ENCODE measurements at regions not wholly inside any gene's neighbourhood (a gene's known extent, or its start where the extent isn't known, plus 50 kb on each side); places are given as distances from the start of the nearest gene placed in this dataset.
"Not testable (repeated sequence)": the region's sequence is repeated elsewhere in the genome, so short reads cannot be mapped to it uniquely, and the experiment has no call there.

DNA sequence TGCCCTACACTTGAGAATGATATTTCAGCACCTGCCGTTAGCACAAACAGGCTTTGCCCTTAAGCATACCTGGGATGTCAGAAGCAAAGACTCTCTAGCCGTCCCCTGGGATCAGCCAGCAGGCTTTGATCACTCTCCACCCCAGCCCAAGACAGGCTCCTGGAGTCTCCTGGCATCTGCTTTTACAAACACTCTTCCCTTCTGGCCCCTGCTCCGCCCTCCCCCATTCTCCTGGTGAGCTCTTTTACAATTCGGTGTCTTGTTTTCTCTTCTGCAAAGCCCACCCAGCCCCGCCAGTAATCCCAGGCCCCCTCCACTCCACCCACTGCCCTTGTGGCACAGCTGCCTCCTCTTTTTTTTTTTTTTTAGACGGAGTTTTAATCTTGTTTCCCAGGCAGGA lies 50.4 kb downstream of the KATNIP start:
- no peak for DNase-seq (ENCODE audit: low spot score)

DNA sequence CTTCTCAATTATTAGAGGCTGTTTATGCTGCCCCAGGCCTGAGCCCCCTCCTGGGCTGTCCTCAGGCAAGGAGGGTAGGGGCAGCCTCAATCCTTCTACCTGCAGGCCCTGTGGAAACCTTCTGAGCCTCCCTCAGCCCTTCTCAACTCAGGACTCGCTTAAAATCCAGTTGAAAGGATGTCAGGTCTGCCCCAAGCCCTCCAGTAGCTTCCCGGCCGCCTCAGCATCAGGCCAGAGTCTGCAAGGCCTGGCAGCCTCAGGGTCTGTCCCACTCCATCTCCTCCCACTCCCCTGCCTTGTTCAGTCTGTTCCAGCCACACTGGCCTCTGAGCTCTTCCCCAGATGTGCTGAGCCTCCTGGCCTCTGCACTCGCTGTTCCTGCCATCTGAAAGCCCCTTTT lies 52.2 kb downstream of the KATNIP start:
- no peak for DNase-seq (ENCODE audit: low spot score)

DNA sequence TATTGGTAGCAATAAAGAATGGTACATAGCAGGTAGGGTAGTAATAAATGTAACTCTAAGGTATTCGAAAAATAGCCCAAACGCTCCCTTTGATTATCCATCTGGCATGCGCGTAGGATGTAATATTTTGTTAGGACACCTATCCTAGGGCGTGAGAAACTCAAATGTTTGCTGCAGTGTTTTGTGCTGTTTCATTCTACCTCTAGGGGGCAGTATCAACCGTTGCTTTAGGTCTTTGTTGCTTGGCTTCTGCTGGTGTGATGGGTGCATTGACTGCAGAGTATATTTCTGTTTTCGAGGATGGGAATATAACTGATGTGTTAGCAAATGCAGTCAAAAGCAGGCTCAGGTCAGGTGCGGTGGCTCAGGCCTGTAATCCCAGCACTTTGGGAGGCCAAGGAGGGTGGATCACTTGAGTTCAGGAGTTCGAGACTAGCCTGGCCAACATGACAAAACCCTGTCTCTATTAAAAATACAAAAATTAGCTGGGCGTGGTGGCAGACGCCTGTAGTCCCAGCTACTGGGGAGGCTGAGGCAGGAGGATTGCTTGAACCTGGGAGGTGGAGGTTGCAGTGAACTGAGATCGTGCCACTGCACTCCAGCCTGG lies 55.7 kb downstream of the KATNIP start:
- DNase-seq (ENCODE audit: low spot score) = peak; percentile 25

GRCh38 chr16:27611340-27611739 lies 61.4 kb downstream of the KATNIP start:
- DNase-seq (ENCODE audit: low spot score) = no peak

DNA sequence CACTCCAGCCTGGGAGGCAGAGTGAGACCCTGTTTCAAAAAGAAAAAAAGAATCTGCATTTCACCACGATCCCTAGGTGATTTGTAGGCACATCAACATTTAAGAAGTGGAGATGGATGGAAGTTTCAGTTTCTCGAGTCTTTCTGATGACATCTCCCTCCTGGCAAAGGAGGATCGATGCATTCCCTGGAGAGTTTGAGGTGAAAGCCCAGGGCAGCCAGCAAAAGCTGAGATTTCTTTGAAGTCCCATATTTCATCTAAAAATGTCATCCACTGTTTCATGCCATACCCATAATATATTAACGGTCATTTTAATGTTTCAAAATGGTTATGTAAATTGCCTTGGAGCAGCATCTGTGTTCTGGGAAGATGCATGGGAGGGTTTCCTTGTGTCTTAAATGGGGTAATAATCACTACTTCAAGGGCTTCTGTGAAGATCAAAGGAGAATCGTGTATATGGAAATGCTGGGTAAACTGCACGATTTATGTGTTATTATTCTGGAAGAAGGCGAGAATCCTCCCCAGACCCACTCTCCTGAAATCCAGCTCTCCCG lies 63.4 kb downstream of the KATNIP start:
- DNase-seq (ENCODE audit: low spot score) = no peak

- no peak for DNase-seq (ENCODE audit: low spot score)
These were observed 67.7 kb downstream of the KATNIP start for GRCh38 chr16:27617665-27618064.

GRCh38 chr16:27618165-27618564 lies 68.2 kb downstream of the KATNIP start:
- no peak for DNase-seq (ENCODE audit: low spot score)

GRCh38 chr16:27618606-27619327 lies 68.8 kb downstream of the KATNIP start:
- no peak for DNase-seq (ENCODE audit: low spot score)

DNA sequence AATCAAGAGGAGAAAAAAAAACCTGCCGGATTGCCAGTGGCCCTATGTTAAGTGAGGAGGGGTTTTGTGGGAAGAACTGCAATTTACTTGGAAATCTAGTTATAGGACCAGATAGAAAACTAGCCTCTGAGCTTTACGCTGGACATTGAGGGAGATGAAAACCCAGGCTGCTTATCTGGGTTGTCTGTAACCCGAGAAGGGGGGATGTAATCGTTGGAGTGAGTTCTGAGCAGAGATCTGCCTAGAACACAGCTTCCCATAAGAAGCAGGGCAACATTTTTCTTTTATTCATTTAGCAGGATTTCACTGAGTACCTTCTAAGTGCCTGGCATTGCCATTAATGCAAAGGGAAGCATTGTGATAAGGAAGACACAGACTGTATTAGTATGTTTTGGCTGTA lies 70.6 kb downstream of the KATNIP start:
- DNase-seq (ENCODE audit: low spot score) = no peak

GRCh38 chr16:27624154-27625049 lies 74.5 kb downstream of the KATNIP start:
- DNase-seq (ENCODE audit: low spot score) = no peak

GRCh38 chr16:27625050-27625697 lies 75.2 kb downstream of the KATNIP start:
- no peak for DNase-seq (ENCODE audit: low spot score)

GRCh38 chr16:27627136-27627535 lies 77.2 kb downstream of the KATNIP start:
- DNase-seq (ENCODE audit: low spot score) = no peak

DNA sequence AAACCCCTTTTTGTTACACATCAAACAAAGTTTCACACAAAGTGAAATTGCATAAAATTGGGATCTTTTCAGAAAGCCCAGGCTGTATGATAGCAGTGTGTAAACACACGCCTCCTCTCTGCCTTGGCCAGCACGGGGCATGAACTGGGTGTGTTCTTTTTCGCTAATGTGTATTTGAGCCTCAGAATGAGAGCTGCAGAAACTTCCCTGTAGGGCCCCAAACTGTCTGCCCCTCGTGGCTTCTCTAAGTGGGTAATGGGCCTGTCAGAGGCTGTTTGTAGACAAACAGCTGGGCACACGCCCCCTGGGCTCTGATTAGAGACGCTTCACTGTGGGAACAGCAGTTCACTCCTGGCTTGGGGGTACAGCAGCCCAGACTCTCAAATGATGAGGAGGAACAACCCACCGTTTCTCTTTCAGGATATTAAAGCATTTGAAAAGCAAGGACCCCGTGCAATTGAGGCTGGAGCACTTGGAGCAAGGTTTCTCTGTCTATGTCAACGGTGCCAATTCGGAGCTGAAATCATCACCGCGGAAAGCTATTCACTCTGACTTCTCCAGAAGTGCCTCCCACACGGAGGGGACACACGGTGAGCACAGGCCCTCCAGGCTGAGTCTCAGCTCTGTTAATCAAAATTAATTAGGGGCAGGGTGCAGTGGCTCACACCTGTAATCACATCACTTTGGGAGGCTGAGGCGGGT lies 78.4 kb downstream of the KATNIP start:
- no peak for DNase-seq (ENCODE audit: low spot score)

DNA sequence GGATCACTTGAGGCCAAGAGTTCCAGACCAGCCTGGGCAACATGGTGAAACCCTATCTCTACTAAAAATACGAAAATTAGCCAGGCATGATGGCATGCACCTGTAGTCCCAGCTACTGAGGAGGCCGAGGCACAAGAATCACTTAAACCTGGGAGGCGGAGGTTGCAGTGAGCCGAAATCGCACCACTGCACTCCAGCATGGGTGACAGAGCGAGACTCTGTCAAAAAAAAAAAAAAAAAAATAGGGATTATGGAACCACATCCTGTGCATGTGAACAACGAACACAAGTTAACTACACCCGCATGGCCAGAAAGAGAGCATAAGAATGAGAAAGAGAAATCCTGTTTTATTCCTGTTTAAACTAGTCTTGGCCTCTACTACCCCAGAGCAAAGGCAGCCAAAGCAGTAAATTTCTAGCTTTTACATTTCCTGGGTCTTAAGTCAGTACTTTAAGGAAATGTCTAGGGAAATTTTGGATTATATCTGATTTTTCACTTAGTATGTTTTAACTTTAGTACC lies 79.1 kb downstream of the KATNIP start:
- not testable (repeated sequence) for DNase-seq (ENCODE audit: low spot score)

GRCh38 chr16:27632216-27632615 lies 82.3 kb downstream of the KATNIP start:
- no peak for DNase-seq (ENCODE audit: low spot score)

- DNase-seq (ENCODE audit: low spot score) = no peak
These were observed 83.3 kb downstream of the KATNIP start for GRCh38 chr16:27633221-27633620.

DNA sequence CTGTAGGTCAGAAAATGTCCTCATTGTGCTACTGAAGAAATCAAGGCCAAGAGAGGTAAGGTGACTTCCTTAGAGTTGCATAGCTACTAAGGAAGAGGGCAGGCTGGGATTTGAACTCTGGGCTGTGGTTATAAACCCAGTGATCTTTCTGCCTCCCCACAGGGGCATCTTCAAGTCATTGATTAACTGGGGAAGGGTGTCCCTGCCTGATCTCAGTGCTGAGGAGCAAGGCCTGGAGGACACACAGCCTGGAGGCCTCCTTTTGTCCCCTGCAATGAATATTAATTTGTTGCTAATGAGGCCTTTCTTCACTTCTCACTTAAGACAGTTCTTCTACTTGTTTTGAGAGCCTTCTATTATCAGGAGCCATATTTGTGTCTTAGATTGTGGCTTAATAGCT lies 83.8 kb downstream of the KATNIP start:
- DNase-seq (ENCODE audit: low spot score) = no peak

DNA sequence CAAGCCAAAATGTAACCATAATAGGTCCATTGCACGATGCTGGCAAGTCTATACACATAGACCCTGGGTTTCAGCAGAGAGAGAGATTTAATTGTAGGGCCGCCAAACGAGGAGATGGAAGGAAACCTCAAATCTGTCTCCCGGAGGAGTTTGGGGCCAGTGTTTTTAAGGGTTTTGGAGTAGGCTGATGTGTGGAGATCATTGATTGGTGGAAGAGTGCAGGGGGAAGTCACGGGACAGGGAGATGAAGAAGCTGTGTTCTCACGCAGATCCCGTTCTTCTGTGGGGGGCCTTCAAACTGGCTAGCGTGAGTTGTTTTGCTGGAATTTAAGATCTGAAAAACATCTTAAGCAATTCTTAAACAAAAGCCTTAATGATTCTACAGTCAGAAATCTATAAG lies 84.8 kb downstream of the KATNIP start:
- no peak for DNase-seq (ENCODE audit: low spot score)

DNA sequence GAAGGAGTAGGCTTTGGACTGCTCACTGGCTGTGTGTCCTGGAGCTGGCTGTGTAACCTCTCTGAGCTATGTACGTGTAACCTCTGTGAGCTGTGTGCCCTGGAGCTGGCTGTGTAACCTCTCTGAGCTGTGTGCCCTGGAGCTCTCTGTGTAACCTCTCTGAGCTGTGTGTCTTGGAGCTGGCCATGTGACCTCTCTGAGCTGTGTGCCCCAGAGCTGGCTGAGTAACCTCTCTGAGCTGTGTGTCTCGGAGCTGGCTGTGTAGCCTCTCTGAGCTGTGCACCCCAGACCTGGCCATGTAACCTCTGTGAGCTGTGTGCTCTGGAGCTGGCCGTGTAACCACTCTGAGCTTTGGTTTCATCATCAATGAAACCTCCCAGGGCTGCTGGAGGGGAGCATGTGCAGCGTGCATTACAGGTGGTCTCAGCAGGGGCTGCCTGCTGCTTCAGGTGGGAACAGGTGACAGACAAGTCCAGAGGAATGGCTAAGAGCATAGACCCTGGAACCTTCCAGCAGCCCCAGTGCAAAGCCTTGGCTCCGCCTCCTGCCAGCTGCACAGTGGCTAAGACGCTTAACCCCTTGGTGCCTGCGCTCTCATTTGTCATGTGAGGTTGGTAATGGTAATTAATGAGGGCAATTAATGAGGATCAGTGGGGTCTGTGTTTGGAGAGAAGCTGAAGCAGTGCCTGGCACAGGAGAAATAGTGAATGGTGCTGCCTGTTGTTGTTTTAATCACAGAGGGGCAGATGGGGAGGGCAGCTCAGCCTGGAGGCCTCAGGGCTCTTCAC lies 86.7 kb downstream of the KATNIP start:
- no peak for DNase-seq (ENCODE audit: low spot score)

DNA sequence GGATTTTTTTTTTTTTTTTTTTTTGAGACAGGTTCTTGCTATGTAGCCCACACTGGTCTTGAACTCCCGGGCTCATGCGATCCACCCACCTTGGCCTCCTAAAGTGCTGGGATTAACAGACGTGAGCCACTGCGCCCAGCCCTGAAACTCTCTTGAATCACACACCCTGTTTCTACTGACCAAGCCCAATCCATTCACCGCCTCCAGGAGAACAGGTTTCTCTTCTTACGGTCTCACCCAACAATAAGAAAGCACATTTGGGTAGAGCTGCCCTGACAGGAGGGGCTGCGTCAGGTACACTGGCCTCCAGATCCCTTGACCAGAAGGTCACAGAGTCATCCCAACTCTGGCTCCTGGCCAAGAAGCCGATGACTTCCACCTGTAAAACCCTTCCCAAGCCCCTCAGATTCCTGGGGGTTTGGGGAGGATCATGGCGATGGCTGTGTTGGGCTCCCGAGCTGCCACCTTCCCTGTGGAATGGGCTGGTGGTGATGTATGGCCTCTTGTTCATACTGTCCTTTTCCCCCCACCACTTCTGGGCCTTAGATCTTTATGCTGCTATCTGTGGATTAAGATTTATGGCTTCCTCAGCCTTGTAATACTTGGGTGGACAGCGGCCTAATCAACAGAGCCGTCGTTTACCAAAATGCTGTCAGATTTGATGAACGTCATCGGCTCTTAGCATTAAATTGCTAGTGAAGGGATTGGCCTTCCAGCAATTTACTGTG lies 89.1 kb downstream of the KATNIP start:
- no peak for DNase-seq (ENCODE audit: low spot score)

All from globus pallidus (tissue), 1 donor.